ENCODE measurements at regions not wholly inside any gene's neighbourhood (a gene's known extent, or its start where the extent isn't known, plus 50 kb on each side); places are given as distances from the start of the nearest gene placed in this dataset.

DNA sequence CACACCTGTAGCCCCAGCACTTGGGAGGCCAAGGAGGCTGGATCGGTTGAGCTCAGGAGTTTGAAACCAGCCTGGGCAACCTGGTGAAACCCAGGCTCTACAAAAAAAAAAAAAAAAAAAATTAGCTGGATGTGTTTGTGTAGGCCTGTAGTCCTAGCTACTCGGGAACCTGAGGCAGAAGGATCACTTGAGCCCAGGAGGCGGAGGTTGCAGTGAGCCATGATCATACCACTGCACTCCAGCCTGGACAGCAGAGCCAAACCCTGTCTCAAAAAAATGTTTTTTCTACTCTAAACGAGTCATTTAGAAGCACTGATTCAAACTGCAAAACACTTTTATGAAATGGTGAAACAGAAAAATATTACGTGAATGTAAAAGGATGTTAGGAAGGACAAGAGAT lies 69.1 kb upstream of the SLC39A10 start:
- no peak for DNase-seq (ENCODE audit: low read depth)
- TF ChIP-seq, protein P1, sequence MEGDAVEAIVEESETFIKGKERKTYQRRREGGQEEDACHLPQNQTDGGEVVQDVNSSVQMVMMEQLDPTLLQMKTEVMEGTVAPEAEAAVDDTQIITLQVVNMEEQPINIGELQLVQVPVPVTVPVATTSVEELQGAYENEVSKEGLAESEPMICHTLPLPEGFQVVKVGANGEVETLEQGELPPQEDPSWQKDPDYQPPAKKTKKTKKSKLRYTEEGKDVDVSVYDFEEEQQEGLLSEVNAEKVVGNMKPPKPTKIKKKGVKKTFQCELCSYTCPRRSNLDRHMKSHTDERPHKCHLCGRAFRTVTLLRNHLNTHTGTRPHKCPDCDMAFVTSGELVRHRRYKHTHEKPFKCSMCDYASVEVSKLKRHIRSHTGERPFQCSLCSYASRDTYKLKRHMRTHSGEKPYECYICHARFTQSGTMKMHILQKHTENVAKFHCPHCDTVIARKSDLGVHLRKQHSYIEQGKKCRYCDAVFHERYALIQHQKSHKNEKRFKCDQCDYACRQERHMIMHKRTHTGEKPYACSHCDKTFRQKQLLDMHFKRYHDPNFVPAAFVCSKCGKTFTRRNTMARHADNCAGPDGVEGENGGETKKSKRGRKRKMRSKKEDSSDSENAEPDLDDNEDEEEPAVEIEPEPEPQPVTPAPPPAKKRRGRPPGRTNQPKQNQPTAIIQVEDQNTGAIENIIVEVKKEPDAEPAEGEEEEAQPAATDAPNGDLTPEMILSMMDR (conservative IDR thresholded peaks at IDR 0.05; ENCODE audit: low read length), result no peak
- no peak overlapping the region for H3K4me3 ChIP-seq (ENCODE audit: low read length)

DNA sequence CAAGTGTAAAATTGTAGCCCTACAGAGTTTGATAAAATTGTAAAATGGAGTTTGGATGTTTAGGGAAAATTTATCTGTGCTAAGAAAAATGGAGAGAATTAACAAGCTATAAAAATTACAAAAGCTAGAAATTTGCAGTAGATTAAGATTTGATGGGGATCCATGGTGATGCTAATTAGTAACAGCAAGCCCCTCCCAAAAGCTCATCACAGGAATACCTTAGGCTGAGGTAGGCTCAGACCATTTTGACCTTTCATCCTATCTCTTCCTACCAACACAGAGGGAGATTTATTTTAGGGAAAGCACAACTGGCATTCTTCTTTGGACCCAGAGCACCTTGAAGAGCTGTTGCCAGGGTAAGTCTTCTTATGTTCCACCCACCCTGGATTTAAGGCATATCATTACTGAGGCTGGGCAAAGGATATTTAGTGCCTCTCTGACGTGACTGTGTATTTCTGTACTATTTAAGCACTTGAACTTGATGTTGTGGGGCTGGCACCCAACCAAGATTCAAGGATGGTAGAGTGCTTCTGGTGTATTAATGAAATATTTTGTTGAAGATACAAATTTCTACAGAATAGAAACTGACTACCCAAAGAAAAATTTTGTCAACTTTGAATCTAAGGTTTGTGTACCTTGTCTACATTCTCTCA lies 70.8 kb upstream of the SLC39A10 start:
- TF ChIP-seq, protein P1 (conservative IDR thresholded peaks at IDR 0.05; ENCODE audit: low read length), result no peak
- H3K4me3 ChIP-seq (ENCODE audit: low read length), result no peak overlapping the region

DNA sequence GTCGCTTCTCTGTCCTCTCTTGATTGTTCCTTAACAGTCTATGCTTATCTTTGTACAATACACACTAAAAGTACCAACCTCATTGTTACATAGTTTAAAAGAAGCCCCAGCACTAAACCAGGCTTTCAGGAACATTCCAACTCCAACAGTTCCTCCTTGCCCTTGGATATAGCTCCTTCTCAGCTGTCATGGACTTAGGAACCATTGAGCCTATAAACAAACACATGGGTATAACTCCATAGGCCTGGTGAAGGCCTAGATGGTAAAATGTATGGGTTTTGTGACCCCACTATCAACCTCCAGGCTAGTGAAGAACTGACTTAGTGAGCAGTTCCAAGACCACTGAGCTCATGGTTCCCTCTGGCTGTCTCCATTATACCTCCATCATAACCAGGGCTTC lies 74.8 kb upstream of the SLC39A10 start:
- no peak overlapping the region for H3K4me3 ChIP-seq (ENCODE audit: low read length)
- TF ChIP-seq, protein P1 (conservative IDR thresholded peaks at IDR 0.05; ENCODE audit: low read length), result no peak
- no peak for DNase-seq (ENCODE audit: low read depth)

More for the DNA sequence above, 70.8 kb upstream of the SLC39A10 start:
- no peak for DNase-seq (ENCODE audit: low read depth)

DNA sequence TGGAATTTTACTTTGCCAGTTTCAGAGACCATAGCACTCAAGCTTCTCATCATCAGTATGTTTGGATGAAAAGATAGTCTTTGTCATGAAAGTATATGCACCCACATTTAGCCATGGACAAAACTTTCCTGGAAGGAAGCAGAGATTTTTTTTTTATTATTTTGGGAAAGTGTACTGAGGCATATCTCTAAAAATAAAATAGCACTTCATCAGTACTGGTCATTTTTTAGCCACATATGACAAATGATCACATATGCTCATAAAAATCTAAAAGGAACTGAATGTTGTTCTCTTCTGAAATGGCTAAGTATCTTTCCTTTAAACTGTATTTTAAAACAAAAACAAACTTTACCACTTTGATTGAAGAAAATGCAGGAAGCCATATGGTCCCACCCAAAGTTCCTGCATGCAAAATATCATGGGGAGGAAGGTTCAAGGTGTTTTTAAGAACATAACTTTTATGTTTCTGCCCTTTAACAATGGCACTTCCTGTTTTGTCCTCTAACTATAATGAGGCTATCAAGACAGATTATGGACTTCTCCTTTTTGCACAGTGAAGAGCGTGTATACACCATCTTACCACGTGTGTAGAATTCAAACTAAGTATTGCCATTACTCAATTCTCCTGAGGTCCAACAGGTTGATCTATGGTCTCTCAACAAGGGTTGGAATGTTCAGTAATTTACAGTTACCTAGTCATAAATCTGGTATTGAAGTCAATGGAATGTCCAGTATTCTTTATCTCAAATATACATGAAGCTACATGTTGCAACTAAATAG lies 77.1 kb upstream of the SLC39A10 start:
- DNase-seq (ENCODE audit: low read depth), result no peak
- TF ChIP-seq, protein P1 (conservative IDR thresholded peaks at IDR 0.05; ENCODE audit: low read length), result no peak
- H3K4me3 ChIP-seq (ENCODE audit: low read length), result no peak overlapping the region

DNA sequence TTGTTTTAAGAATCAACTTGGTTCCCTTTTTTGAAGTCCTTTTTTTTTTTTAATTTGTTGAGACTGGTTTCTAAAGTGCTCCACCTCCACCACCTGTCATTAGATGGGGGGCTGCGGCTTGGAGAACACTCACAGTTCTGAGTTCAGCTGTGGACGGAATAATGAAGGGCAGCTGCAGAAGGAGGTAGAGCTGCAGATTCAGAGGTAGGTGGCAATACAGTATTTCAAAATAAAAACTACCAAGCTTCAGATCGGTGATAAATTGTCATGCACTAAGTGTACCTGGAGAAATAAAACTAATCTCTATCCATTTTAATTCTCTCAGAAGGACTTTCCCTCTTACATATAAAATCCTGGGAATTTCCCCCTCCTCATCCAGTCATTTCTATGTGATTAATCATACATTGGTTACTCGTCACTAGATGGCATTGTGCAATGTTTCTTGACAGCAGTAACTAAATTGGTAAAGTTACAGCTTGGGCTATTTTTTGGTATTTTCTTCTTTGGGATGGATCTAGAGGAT lies 81.1 kb upstream of the SLC39A10 start:
- TF ChIP-seq, protein P1 (conservative IDR thresholded peaks at IDR 0.05; ENCODE audit: low read length), result no peak
- H3K4me3 ChIP-seq (ENCODE audit: low read length), result no peak overlapping the region
- peak; percentile 91 for DNase-seq (ENCODE audit: low read depth)

DNA sequence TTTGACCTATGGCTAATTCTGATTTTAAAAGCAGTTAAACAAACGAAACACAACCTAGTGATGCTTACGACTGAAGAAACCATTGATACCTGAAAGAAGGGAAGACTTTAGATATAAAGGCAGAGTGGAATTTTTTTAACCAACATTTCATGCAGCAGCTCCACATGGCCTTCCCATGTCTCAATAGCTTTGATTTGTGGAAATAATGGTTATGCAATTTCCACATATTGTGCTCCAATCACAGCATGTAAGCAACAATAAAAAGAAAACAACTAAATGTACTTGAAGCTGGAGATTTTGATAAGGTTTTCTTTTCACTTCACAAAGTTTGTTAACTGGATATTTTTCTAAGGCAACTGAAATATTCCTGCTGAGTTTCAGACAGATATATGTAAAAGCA lies 82.0 kb upstream of the SLC39A10 start:
- H3K4me3 ChIP-seq (ENCODE audit: low read length), result no peak overlapping the region
- TF ChIP-seq, protein P1 (conservative IDR thresholded peaks at IDR 0.05; ENCODE audit: low read length), result no peak
- DNase-seq (ENCODE audit: low read depth), result peak; percentile 66

DNA sequence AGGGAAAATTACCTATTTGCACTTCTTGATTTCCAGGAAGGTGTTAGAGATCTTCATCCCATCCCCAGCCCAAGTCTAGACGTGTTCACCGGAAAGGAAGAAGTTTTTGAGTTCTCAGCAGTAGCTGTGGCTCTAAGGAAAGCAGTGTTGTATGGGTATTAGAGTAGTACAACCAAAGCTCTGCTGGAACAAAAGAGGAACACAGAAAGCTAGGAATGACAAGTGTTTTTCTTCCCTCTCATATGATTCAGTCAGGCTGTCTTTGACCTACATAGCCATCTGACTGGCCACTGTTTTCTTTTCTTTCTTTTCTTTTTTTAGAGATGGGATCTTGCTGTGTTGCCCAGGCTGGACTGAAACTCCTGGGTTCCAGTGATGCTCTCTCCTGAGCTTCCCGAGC lies 82.7 kb upstream of the SLC39A10 start:
- TF ChIP-seq, protein P1 (conservative IDR thresholded peaks at IDR 0.05; ENCODE audit: low read length), result no peak
- H3K4me3 ChIP-seq (ENCODE audit: low read length), result no peak overlapping the region
- DNase-seq (ENCODE audit: low read depth), result no peak
